GM18511 (cell line): ENCODE measurements at regions not wholly inside any gene's neighbourhood (a gene's known extent, or its start where the extent isn't known, plus 50 kb on each side); places are given as distances from the start of the nearest gene placed in this dataset.
"Not testable (repeated sequence)": the region's sequence is repeated elsewhere in the genome, so short reads cannot be mapped to it uniquely, and the experiment has no call there.

Source experiments
- ATAC-seq: cut with Tn5 transposase; IDR thresholded peaks from one replicate; pipeline ENCODE4 v1.9.1; 2021; ENCODE audit warnings: mild to moderate bottlenecking, moderate library complexity; ENCODE audit not compliant: unreplicated experiment

- no peak for ATAC-seq
Observed at GRCh38 chrX:65331371-65331770, 203.2 kb downstream of the LAS1L start.

- no peak for ATAC-seq
Observed at GRCh38 chrX:65300104-65300809, 234.3 kb downstream of the LAS1L start.

- not testable (repeated sequence) for ATAC-seq
Observed at GRCh38 chrX:65282905-65283304, 251.7 kb downstream of the LAS1L start.

GRCh38 chrX:65273152-65273551, 261.4 kb downstream of the LAS1L start:
- ATAC-seq: no peak

- no peak for ATAC-seq
Observed at GRCh38 chrX:65266482-65266881, 268.1 kb downstream of the LAS1L start.

GRCh38 chrX:65253817-65254216, 277.6 kb upstream of the ZC4H2 start:
- ATAC-seq: no peak

- no peak for ATAC-seq
Observed at GRCh38 chrX:65241059-65241721, 264.9 kb upstream of the ZC4H2 start.

GRCh38 chrX:65203545-65203944, 227.3 kb upstream of the ZC4H2 start:
- no peak for ATAC-seq

GRCh38 chrX:65196758-65197360, 220.6 kb upstream of the ZC4H2 start:
- no peak for ATAC-seq

GRCh38 chrX:65195621-65196020, 219.4 kb upstream of the ZC4H2 start:
- ATAC-seq: no peak

- ATAC-seq: no peak
Observed at GRCh38 chrX:65194547-65194946, 218.3 kb upstream of the ZC4H2 start.

GRCh38 chrX:65163325-65163724, 187.1 kb upstream of the ZC4H2 start:
- not testable (repeated sequence) for ATAC-seq

GRCh38 chrX:65148232-65148631, 172.0 kb upstream of the ZC4H2 start:
- no peak for ATAC-seq

- no peak for ATAC-seq
Observed at GRCh38 chrX:65136424-65136823, 160.2 kb upstream of the ZC4H2 start.

GRCh38 chrX:65127842-65128241, 151.6 kb upstream of the ZC4H2 start:
- no peak for ATAC-seq

- no peak for ATAC-seq
Observed at GRCh38 chrX:65098851-65099250, 122.6 kb upstream of the ZC4H2 start.

- no peak for ATAC-seq
Observed at GRCh38 chrX:65093658-65094057, 117.4 kb upstream of the ZC4H2 start.

- ATAC-seq: no peak
Observed at GRCh38 chrX:65073233-65073632, 97.0 kb upstream of the ZC4H2 start.

GRCh38 chrX:65072590-65072989, 96.3 kb upstream of the ZC4H2 start:
- no peak for ATAC-seq

- ATAC-seq: not testable (repeated sequence)
Observed at GRCh38 chrX:65058626-65059025, 82.4 kb upstream of the ZC4H2 start.

GRCh38 chrX:65045001-65045400, 68.8 kb upstream of the ZC4H2 start:
- ATAC-seq: no peak

GRCh38 chrX:65035446-65035770, 59.2 kb upstream of the ZC4H2 start:
- ATAC-seq: peak; percentile 48
